ENCODE measurements at regions not wholly inside any gene's neighbourhood (a gene's known extent, or its start where the extent isn't known, plus 50 kb on each side); places are given as distances from the start of the nearest gene placed in this dataset.

- TF ChIP-seq CTCF (IDR thresholded peaks at IDR 0.05; ENCODE audit: low read depth, low read length) = no peak
- H3K4me3 ChIP-seq (replicated peaks in 1 of 2; ENCODE audit: low read depth in 2 of 2, low read length in 2 of 2) = no peak overlapping the region
- peak in 1 of 2 donors; percentile 17 for DNase-seq (ENCODE audit: low read depth in 2 of 2)
These were observed 474.2 kb upstream of the GRID2 start for GRCh38 chr4:91829531-91829930.

- TF ChIP-seq CTCF (IDR thresholded peaks at IDR 0.05; ENCODE audit: low read depth, low read length) = no peak
- no peak for DNase-seq (ENCODE audit: low read depth in 2 of 2)
These were observed 472.9 kb upstream of the GRID2 start for GRCh38 chr4:91830681-91831395.

GRCh38 chr4:91837608-91838029 lies 466.1 kb upstream of the GRID2 start:
- H3K4me3 ChIP-seq (replicated peaks in 1 of 2; ENCODE audit: low read depth in 2 of 2, low read length in 2 of 2) = no peak overlapping the region
- TF ChIP-seq CTCF (IDR thresholded peaks at IDR 0.05; ENCODE audit: low read depth, low read length) = no peak
- DNase-seq (ENCODE audit: low read depth in 2 of 2) = peak in 1 of 2 donors; percentile 82

More at GRCh38 chr4:91830681-91831395, 472.9 kb upstream of the GRID2 start:
- H3K4me3 ChIP-seq (replicated peaks in 1 of 2; ENCODE audit: low read depth in 2 of 2, low read length in 2 of 2) = no peak overlapping the region

- no peak overlapping the region for H3K4me3 ChIP-seq (replicated peaks in 1 of 2; ENCODE audit: low read depth in 2 of 2, low read length in 2 of 2)
- DNase-seq (ENCODE audit: low read depth in 2 of 2) = peak in 1 of 2 donors; percentile 52
- TF ChIP-seq CTCF (IDR thresholded peaks at IDR 0.05; ENCODE audit: low read depth, low read length) = no peak
These were observed 465.4 kb upstream of the GRID2 start for GRCh38 chr4:91838181-91838861.

- DNase-seq (ENCODE audit: low read depth in 2 of 2) = no peak
- H3K4me3 ChIP-seq (replicated peaks in 1 of 2; ENCODE audit: low read depth in 2 of 2, low read length in 2 of 2) = no peak overlapping the region
- TF ChIP-seq CTCF (IDR thresholded peaks at IDR 0.05; ENCODE audit: low read depth, low read length) = no peak
These were observed 463.4 kb upstream of the GRID2 start for GRCh38 chr4:91840359-91840758.

GRCh38 chr4:91846233-91846632 lies 457.5 kb upstream of the GRID2 start:
- TF ChIP-seq CTCF (IDR thresholded peaks at IDR 0.05; ENCODE audit: low read depth, low read length) = no peak
- no peak overlapping the region for H3K4me3 ChIP-seq (replicated peaks in 1 of 2; ENCODE audit: low read depth in 2 of 2, low read length in 2 of 2)
- DNase-seq (ENCODE audit: low read depth in 2 of 2) = no peak
